ENCODE measurements at regions not wholly inside any gene's neighbourhood (a gene's known extent, or its start where the extent isn't known, plus 50 kb on each side); places are given as distances from the start of the nearest gene placed in this dataset.

GRCh38 chr20:6841128-6841527 is 73.6 kb downstream of the BMP2 start:
- ChIA-PET POLR2A (no interaction called here), CTCF (no interaction called here)
- TF ChIP-seq L3MBTL2 (conservative IDR thresholded peaks at IDR 0.05) (no peak), ELF4 (IDR thresholded peaks at IDR 0.05) (no peak), FOXK2 (IDR thresholded peaks at IDR 0.05) (no peak), CTBP1 (IDR thresholded peaks at IDR 0.05; ENCODE audit: borderline replicate concordance) (no peak)
- no peak for DNase-seq (ENCODE audit: extremely low spot score)

DNA sequence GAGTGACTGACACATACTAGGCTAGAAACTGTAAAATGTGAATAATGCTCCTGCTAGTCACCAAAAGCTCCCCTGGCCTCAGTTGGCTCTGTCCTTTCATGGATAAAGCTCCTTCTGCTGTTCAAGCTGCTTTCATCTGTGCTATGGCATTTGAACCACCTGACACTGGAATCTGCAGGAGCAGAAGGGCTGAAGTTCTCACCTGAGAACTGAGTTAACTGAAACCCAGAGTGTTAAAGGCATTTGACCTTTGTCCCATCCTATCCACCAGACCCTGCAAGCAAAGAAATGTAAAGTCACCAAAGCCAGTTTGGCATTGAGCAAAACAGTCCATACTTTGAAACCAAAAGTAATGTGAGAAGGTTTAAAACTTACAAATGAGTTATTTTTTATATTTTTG is 77.7 kb downstream of the BMP2 start:
- CTCF ChIA-PET, result no interaction called here
- DNase-seq (ENCODE audit: extremely low spot score), result no peak

GRCh38 chr20:6848041-6848440 is 80.6 kb downstream of the BMP2 start:
- no peak for TF ChIP-seq FOXK2 (IDR thresholded peaks at IDR 0.05)
- TF ChIP-seq FOXA1 (IDR thresholded peaks at IDR 0.05), result no peak
- no peak for TF ChIP-seq SP1 (IDR thresholded peaks at IDR 0.05)
- TF ChIP-seq BHLHE40 (IDR thresholded peaks at IDR 0.05; ENCODE audit: borderline replicate concordance), result no peak
- TF ChIP-seq ARNT (IDR thresholded peaks at IDR 0.05), result no peak
- no peak for TF ChIP-seq ELF4 (IDR thresholded peaks at IDR 0.05)
- TF ChIP-seq CTBP1 (IDR thresholded peaks at IDR 0.05; ENCODE audit: borderline replicate concordance), result no peak
- TF ChIP-seq HDGF (IDR thresholded peaks at IDR 0.05; ENCODE audit: borderline replicate concordance), result no peak
- no peak for TF ChIP-seq ZNF384 (IDR thresholded peaks at IDR 0.05)
- no peak for TF ChIP-seq TARDBP (IDR thresholded peaks at IDR 0.05)
- TF ChIP-seq L3MBTL2 (conservative IDR thresholded peaks at IDR 0.05), result no peak
- no peak for DNase-seq (ENCODE audit: extremely low spot score)
- POLR2A ChIA-PET, result no interaction called here
- CTCF ChIA-PET, result no interaction called here

More for the DNA sequence above, 77.7 kb downstream of the BMP2 start:
- POLR2A ChIA-PET, result no interaction called here
- TF ChIP-seq SP1 (IDR thresholded peaks at IDR 0.05) (no peak), SUZ12 (IDR thresholded peaks at IDR 0.05) (no peak), TARDBP (IDR thresholded peaks at IDR 0.05) (no peak), ELF4 (IDR thresholded peaks at IDR 0.05) (no peak), FOXA1 (IDR thresholded peaks at IDR 0.05) (no peak), FOXK2 (IDR thresholded peaks at IDR 0.05) (no peak), NFRKB (IDR thresholded peaks at IDR 0.05) (no peak), ARNT (IDR thresholded peaks at IDR 0.05) (no peak), HDGF (IDR thresholded peaks at IDR 0.05; ENCODE audit: borderline replicate concordance) (no peak), LEF1 (IDR thresholded peaks at IDR 0.05; ENCODE audit: borderline replicate concordance) (no peak), CTBP1 (IDR thresholded peaks at IDR 0.05; ENCODE audit: borderline replicate concordance) (no peak)
- TF ChIP-seq, protein P1, sequence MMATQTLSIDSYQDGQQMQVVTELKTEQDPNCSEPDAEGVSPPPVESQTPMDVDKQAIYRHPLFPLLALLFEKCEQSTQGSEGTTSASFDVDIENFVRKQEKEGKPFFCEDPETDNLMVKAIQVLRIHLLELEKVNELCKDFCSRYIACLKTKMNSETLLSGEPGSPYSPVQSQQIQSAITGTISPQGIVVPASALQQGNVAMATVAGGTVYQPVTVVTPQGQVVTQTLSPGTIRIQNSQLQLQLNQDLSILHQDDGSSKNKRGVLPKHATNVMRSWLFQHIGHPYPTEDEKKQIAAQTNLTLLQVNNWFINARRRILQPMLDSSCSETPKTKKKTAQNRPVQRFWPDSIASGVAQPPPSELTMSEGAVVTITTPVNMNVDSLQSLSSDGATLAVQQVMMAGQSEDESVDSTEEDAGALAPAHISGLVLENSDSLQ (IDR thresholded peaks at IDR 0.05), result no peak

GRCh38 chr20:6848992-6849391 is 81.5 kb downstream of the BMP2 start:
- POLR2A ChIA-PET, result no interaction called here

DNA sequence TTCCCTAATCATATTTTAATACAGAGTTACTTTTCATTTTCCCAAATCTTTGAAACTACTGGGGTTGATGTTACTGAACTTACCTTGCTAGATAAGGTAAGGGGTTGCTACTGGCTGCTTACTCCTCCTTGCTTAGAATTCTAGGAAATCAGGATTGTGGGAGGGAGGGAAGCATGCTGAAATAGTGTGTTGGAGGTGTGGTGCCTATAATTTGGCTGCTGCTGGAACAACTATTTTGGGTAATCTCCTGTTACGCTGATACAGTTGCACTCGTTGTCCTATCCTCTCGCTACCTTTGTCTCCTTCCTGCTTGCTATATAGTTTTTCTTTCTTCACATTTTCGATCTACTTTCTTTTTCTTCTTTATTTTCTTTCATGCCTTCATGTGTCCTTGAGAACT is 83.7 kb downstream of the BMP2 start:
- POLR2A ChIA-PET, result no interaction called here
- no peak for DNase-seq (ENCODE audit: extremely low spot score)
- CTCF ChIA-PET, result interaction anchor here (0.6 kb wide), 1 partner anchor 105 kb away, joined by 3 read pairs; no protein-coding TSS in a partner anchor
- no peak for TF ChIP-seq FOXM1 (IDR thresholded peaks at IDR 0.05; ENCODE audit: borderline replicate concordance)
- no peak for TF ChIP-seq ARNT (IDR thresholded peaks at IDR 0.05)
- no peak for TF ChIP-seq TARDBP (IDR thresholded peaks at IDR 0.05)
- TF ChIP-seq LEF1 (IDR thresholded peaks at IDR 0.05; ENCODE audit: borderline replicate concordance), result no peak
- no peak for TF ChIP-seq HDGF (IDR thresholded peaks at IDR 0.05; ENCODE audit: borderline replicate concordance)

More at GRCh38 chr20:6848992-6849391, 81.5 kb downstream of the BMP2 start:
- no peak for DNase-seq (ENCODE audit: extremely low spot score)
- TF ChIP-seq, protein P1 (IDR thresholded peaks at IDR 0.05), result no peak
- TF ChIP-seq HDGF (IDR thresholded peaks at IDR 0.05; ENCODE audit: borderline replicate concordance) (no peak), LEF1 (IDR thresholded peaks at IDR 0.05; ENCODE audit: borderline replicate concordance) (no peak), ARNT (IDR thresholded peaks at IDR 0.05) (no peak), FOXK2 (IDR thresholded peaks at IDR 0.05) (no peak)
- CTCF ChIA-PET, result no interaction called here

GRCh38 chr20:6852478-6852877 is 85.0 kb downstream of the BMP2 start:
- no peak for DNase-seq (ENCODE audit: extremely low spot score)
- ChIA-PET CTCF (no interaction called here), POLR2A (no interaction called here)
- no peak for TF ChIP-seq TARDBP (IDR thresholded peaks at IDR 0.05)
- TF ChIP-seq NFRKB (IDR thresholded peaks at IDR 0.05), result no peak
- TF ChIP-seq FOXK2 (IDR thresholded peaks at IDR 0.05), result no peak
- TF ChIP-seq HDGF (IDR thresholded peaks at IDR 0.05; ENCODE audit: borderline replicate concordance), result no peak
- TF ChIP-seq FOXA1 (IDR thresholded peaks at IDR 0.05), result no peak
- no peak for TF ChIP-seq ZNF384 (IDR thresholded peaks at IDR 0.05)
- no peak for TF ChIP-seq L3MBTL2 (conservative IDR thresholded peaks at IDR 0.05)
- TF ChIP-seq SUZ12 (IDR thresholded peaks at IDR 0.05), result no peak
- no peak for TF ChIP-seq LEF1 (IDR thresholded peaks at IDR 0.05; ENCODE audit: borderline replicate concordance)
- TF ChIP-seq SP1 (IDR thresholded peaks at IDR 0.05), result no peak

DNA sequence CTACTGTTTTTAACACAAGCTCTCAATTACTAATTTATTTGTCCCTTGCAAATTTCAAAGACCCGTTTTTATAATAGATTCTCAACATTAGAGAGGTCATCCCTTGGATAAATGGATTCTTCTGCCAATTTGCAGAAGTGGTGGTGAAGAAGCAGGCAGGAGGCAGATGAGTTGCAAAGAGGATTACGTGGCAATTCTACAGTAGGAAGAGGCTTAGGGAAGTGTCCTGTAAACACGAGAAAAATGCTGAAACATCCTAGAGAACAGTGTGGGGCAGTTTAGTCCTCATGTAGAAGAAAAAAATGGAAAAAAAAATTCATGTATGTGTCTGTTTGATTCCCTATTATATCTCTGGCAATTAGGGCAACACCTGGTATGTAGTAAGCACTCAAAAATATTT is 87.6 kb downstream of the BMP2 start:
- DNase-seq (ENCODE audit: extremely low spot score), result no peak
- POLR2A ChIA-PET, result no interaction called here
- TF ChIP-seq HDGF (IDR thresholded peaks at IDR 0.05; ENCODE audit: borderline replicate concordance) (no peak), BHLHE40 (IDR thresholded peaks at IDR 0.05; ENCODE audit: borderline replicate concordance) (no peak)
- CTCF ChIA-PET, result no interaction called here

GRCh38 chr20:6855796-6856195 is 88.3 kb downstream of the BMP2 start:
- TF ChIP-seq L3MBTL2 (conservative IDR thresholded peaks at IDR 0.05) (no peak), ZNF384 (IDR thresholded peaks at IDR 0.05) (no peak), NFRKB (IDR thresholded peaks at IDR 0.05) (no peak), SUZ12 (IDR thresholded peaks at IDR 0.05) (no peak), TARDBP (IDR thresholded peaks at IDR 0.05) (no peak), HDGF (IDR thresholded peaks at IDR 0.05; ENCODE audit: borderline replicate concordance) (no peak), ELF4 (IDR thresholded peaks at IDR 0.05) (no peak), FOXK2 (IDR thresholded peaks at IDR 0.05) (no peak), LEF1 (IDR thresholded peaks at IDR 0.05; ENCODE audit: borderline replicate concordance) (no peak), BHLHE40 (IDR thresholded peaks at IDR 0.05; ENCODE audit: borderline replicate concordance) (no peak), FOXA1 (IDR thresholded peaks at IDR 0.05) (no peak), ARNT (IDR thresholded peaks at IDR 0.05) (no peak), CTBP1 (IDR thresholded peaks at IDR 0.05; ENCODE audit: borderline replicate concordance) (no peak), FOXM1 (IDR thresholded peaks at IDR 0.05; ENCODE audit: borderline replicate concordance) (no peak), SP1 (IDR thresholded peaks at IDR 0.05) (no peak)
- TF ChIP-seq, protein P1 (IDR thresholded peaks at IDR 0.05), result no peak
- ChIA-PET CTCF (no interaction called here), POLR2A (no interaction called here)
- no peak for DNase-seq (ENCODE audit: extremely low spot score)
